Caco-2 (cell line): ENCODE measurements at regions not wholly inside any gene's neighbourhood (a gene's known extent, or its start where the extent isn't known, plus 50 kb on each side); places are given as distances from the start of the nearest gene placed in this dataset.

Source experiments
- BruUV-seq: library from RNA; stranded (reverse); fragments of 400-500 nt; replicated peaks from 2 replicates; lab custom pipeline; 2021; lab: Mats Ljungman, UMichigan
- CTCF ChIA-PET: fragments of 300-600 bp; sonication (Branson Sonifier 250); formaldehyde crosslinking; loops from one replicate; lab custom pipeline; 2022; ENCODE audit warnings: antibody characterized with exemption; lab: Charles Lee
- POLR2A ChIA-PET: fragments of 300-600 bp; sonication (Branson Sonifier 250); formaldehyde crosslinking; loops from one replicate; lab custom pipeline; 2022; ENCODE audit warnings: antibody characterized with exemption; lab: Charles Lee
- DNase-seq, 2 experiments: peaks; one replicate each; pipeline versions ENCODE4 v3.0.0 to v3.0.0-alpha.2; 2020 to 2022
- H3K27me3 ChIP-seq: replicated peaks from 2 replicates; pipeline ENCODE4 v1.6.0; 2011; ENCODE audit warnings: low read length; ENCODE audit not compliant: control insufficient read depth, insufficient read depth
- H3K36me3 ChIP-seq: 2 replicates; pipeline ENCODE4 v1.5.1; 2011; ENCODE audit warnings: low read length; ENCODE audit not compliant: control insufficient read depth, insufficient read depth
- H3K4me1 ChIP-seq: fragments of 250-450 bp; sonication (Bioruptor Pico); 2 replicates; pipeline ENCODE4 v1.5.1; 2020; ENCODE audit warnings: mild to moderate bottlenecking
- H3K4me3 ChIP-seq: 2 replicates; pipeline ENCODE4 v1.5.1; 2011; ENCODE audit warnings: low read depth, mild to moderate bottlenecking, control low read depth, low read length
- H3K9me3 ChIP-seq: fragments of 250-450 bp; sonication (Bioruptor Pico); 2 replicates; pipeline ENCODE4 v1.5.1; 2020; ENCODE audit warnings: mild to moderate bottlenecking, moderate library complexity
- H3K27ac Mint-ChIP-seq: one replicate; pipeline ENCODE4 v1.8.0; 2022; ENCODE audit warnings: mixed read lengths; ENCODE audit not compliant: unreplicated experiment
- H3K27me3 Mint-ChIP-seq: one replicate; pipeline ENCODE4 v1.8.0; 2022; ENCODE audit warnings: mixed read lengths; ENCODE audit not compliant: insufficient read depth, unreplicated experiment
- H3K36me3 Mint-ChIP-seq: one replicate; pipeline ENCODE4 v1.8.0; 2022; ENCODE audit warnings: mild to moderate bottlenecking, mixed read lengths; ENCODE audit not compliant: insufficient read depth, unreplicated experiment
- H3K4me1 Mint-ChIP-seq: one replicate; pipeline ENCODE4 v1.8.0; 2022; ENCODE audit warnings: low read depth, mixed read lengths; ENCODE audit not compliant: unreplicated experiment
- H3K4me3 Mint-ChIP-seq: one replicate; pipeline ENCODE4 v1.8.0; 2022; ENCODE audit warnings: mild to moderate bottlenecking, moderate library complexity, mixed read lengths; ENCODE audit not compliant: unreplicated experiment
- H3K9me3 Mint-ChIP-seq: one replicate; pipeline ENCODE4 v1.8.0; 2022; ENCODE audit warnings: mixed read lengths; ENCODE audit not compliant: unreplicated experiment
- intact Hi-C: fragments of 100-400 bp; cut with micrococcal nuclease; formaldehyde crosslinking; loops from one replicate; pipeline ENCODE4 v1.10.0; 2022; ENCODE audit not compliant: unreplicated experiment
- TF ChIP-seq, protein P1 (sequence below), 2 experiments: fragments of 200-600 bp in 1 of 2; IDR thresholded peaks; 1 replicate in 1 of 2; 2 replicates in 1 of 2; pipeline versions ENCODE4 v1.5.1 to v1.8.0; 2011 to 2022; ENCODE audit warnings: antibody characterized with exemption in 1 of 2, control low read depth in 1 of 2, inconsistent platforms in 1 of 2, low read depth in 1 of 2, low read length in 1 of 2, mild to moderate bottlenecking in 1 of 2, moderate library complexity in 1 of 2; ENCODE audit not compliant: insufficient read depth in 1 of 2, severe bottlenecking in 1 of 2, unreplicated experiment in 1 of 2

DNA sequence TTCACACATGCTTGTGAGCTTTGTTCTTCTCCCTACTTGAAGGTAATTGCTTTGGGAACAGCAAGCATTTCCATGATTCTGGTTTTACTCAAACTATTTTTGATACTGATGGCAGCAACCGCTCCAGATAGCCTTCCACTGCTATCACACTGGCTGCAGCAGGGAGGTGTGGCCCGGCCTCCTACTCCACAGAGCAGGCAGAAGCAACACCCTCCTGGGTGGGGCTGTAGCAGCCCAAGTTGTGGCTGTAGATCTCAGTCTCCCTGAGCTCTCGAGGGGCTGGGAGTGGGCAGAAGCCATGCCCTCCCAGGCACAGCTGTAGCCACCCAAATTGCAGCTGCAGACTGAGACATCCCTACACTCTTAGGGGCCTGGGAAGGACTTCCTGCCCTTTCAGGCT lies 878.8 kb upstream of the GBE1 start:
- TF ChIP-seq, protein P1, sequence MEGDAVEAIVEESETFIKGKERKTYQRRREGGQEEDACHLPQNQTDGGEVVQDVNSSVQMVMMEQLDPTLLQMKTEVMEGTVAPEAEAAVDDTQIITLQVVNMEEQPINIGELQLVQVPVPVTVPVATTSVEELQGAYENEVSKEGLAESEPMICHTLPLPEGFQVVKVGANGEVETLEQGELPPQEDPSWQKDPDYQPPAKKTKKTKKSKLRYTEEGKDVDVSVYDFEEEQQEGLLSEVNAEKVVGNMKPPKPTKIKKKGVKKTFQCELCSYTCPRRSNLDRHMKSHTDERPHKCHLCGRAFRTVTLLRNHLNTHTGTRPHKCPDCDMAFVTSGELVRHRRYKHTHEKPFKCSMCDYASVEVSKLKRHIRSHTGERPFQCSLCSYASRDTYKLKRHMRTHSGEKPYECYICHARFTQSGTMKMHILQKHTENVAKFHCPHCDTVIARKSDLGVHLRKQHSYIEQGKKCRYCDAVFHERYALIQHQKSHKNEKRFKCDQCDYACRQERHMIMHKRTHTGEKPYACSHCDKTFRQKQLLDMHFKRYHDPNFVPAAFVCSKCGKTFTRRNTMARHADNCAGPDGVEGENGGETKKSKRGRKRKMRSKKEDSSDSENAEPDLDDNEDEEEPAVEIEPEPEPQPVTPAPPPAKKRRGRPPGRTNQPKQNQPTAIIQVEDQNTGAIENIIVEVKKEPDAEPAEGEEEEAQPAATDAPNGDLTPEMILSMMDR (IDR thresholded peaks at IDR 0.05; ENCODE audit: insufficient read depth in 1 of 2, low read depth in 1 of 2, low read length in 1 of 2, severe bottlenecking in 1 of 2, unreplicated experiment in 1 of 2) = no peak
- no peak overlapping the region for H3K27ac Mint-ChIP-seq
- H3K36me3 Mint-ChIP-seq = no peaks in the 10 kb centered on the region
- no peaks in the 10 kb centered on the region for H3K9me3 Mint-ChIP-seq
- CTCF ChIA-PET = no interaction called here
- no TSS peak for BruUV-seq
- DNase-seq = no peak
- H3K27me3 Mint-ChIP-seq = no peaks in the 10 kb centered on the region
- H3K9me3 ChIP-seq = no peaks in the 10 kb centered on the region
- POLR2A ChIA-PET = no interaction called here
- no peak overlapping the region for H3K4me3 ChIP-seq
- H3K36me3 ChIP-seq = no peaks in the 10 kb centered on the region
- H3K27me3 ChIP-seq = no peaks in the 10 kb centered on the region
- intact Hi-C loops = loop anchor here (5.0 kb wide), 1 partner anchor 882 kb away; no protein-coding TSS in a partner anchor
- no peaks in the 10 kb centered on the region for H3K4me1 ChIP-seq
- H3K4me1 Mint-ChIP-seq = no peaks in the 10 kb centered on the region
- no peak overlapping the region for H3K4me3 Mint-ChIP-seq

DNA sequence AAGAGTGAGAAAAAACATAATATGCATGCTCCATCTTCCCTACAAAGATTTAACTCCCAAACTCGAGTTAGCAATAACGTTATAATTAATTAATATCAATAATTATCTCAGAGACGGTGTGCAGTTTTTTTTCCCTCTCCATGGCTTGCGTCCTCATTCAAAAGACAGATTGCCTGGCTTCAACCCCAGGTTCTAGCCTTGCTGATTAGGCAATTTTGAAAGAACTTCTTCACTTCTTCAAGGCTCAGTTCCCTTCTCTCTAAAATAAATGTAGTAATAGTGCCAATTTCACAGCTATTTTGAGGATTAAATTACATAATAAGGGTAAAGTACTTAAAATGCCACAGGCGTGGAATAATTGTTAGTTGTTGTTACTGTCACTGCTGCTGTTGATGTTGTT lies 876.1 kb upstream of the GBE1 start:
- TF ChIP-seq, protein P1 (IDR thresholded peaks at IDR 0.05; ENCODE audit: insufficient read depth in 1 of 2, low read depth in 1 of 2, low read length in 1 of 2, severe bottlenecking in 1 of 2, unreplicated experiment in 1 of 2) = no peak
- BruUV-seq = no TSS peak
- H3K9me3 ChIP-seq = no peaks in the 10 kb centered on the region
- ChIA-PET POLR2A (interaction anchor here (0.6 kb wide), 1 partner anchor 1009 kb away, joined by 4 read pairs; no protein-coding TSS in a partner anchor), CTCF (no interaction called here)
- Mint-ChIP-seq H3K27me3 (no peaks in the 10 kb centered on the region), H3K4me1 (peaks cover 6% of the 10 kb centered on the region), H3K36me3 (no peaks in the 10 kb centered on the region), H3K27ac (no peak overlapping the region), H3K9me3 (no peaks in the 10 kb centered on the region), H3K4me3 (no peak overlapping the region)
- H3K4me3 ChIP-seq = no peak overlapping the region
- peaks cover 7% of the 10 kb centered on the region; the same call in 1 of the 2 replicates for H3K4me1 ChIP-seq
- intact Hi-C loops = no loop called here
- no peak for DNase-seq
- no peaks in the 10 kb centered on the region for H3K27me3 ChIP-seq
- H3K36me3 ChIP-seq = no peaks in the 10 kb centered on the region

DNA sequence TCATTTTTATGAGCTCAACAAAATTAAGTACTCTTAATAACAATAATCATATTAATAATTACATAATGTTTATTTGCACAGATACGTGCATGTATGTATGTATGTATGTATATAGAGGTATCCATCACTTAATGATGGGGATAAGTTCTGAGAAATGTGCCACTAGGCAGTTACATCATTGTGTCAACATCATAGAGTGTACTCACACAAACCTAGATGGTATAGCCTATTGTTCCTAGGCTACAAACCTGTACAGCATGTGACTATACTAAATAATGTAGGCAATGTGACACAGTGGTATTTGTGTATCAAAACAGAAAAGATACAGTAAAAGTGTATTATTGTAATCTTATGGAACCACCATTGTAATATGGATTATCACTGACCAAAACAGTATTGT lies 874.7 kb upstream of the GBE1 start:
- Mint-ChIP-seq H3K4me1 (peaks cover 6% of the 10 kb centered on the region), H3K27me3 (no peaks in the 10 kb centered on the region), H3K4me3 (no peak overlapping the region), H3K9me3 (no peaks in the 10 kb centered on the region), H3K36me3 (no peaks in the 10 kb centered on the region), H3K27ac (no peak overlapping the region)
- no peak for DNase-seq
- Histone ChIP-seq H3K27me3 (no peaks in the 10 kb centered on the region), H3K4me3 (no peak overlapping the region), H3K36me3 (no peaks in the 10 kb centered on the region), H3K9me3 (no peaks in the 10 kb centered on the region), H3K4me1 (peaks cover 7% of the 10 kb centered on the region; the same call in 1 of the 2 replicates)
- intact Hi-C loops = no loop called here
- ChIA-PET CTCF (no interaction called here), POLR2A (no interaction called here)
- TF ChIP-seq, protein P1 (IDR thresholded peaks at IDR 0.05; ENCODE audit: insufficient read depth in 1 of 2, low read depth in 1 of 2, low read length in 1 of 2, severe bottlenecking in 1 of 2, unreplicated experiment in 1 of 2) = no peak
- no TSS peak for BruUV-seq
